Astrocyte (in vitro differentiated cells and primary cell): ENCODE measurements at regions not wholly inside any gene's neighbourhood (a gene's known extent, or its start where the extent isn't known, plus 50 kb on each side); places are given as distances from the start of the nearest gene placed in this dataset.
"Not testable (repeated sequence)": the region's sequence is repeated elsewhere in the genome, so short reads cannot be mapped to it uniquely, and the experiment has no call there.

Source experiments
- DNase-seq: peaks from one replicate; pipeline ENCODE4 v3.0.0-alpha.2; 2010; ENCODE audit warnings: low read depth
- FAIRE-seq: peaks from 2 replicates; lab custom pipeline; 2011; peaks lifted over from hg19 to GRCh38; lab: Jason Lieb, UNC
- H2AFZ ChIP-seq: 2 replicates; pipeline ENCODE4 v1.6.0; 2012; ENCODE audit warnings: low read depth, low read length, inconsistent platforms
- H3K27ac ChIP-seq: 2 replicates; pipeline ENCODE4 v1.5.1; 2011; ENCODE audit warnings: low read depth, low read length, inconsistent platforms
- H3K27me3 ChIP-seq: 2 replicates; pipeline ENCODE4 v1.6.0; 2011; ENCODE audit warnings: low read length, inconsistent platforms; ENCODE audit not compliant: insufficient read depth
- H3K36me3 ChIP-seq: 2 replicates; pipeline ENCODE4 v1.5.1; 2011; ENCODE audit warnings: low read length, inconsistent platforms; ENCODE audit not compliant: insufficient read depth
- H3K4me1 ChIP-seq: 2 replicates; pipeline ENCODE4 v1.5.1; 2011; ENCODE audit warnings: low read length, inconsistent platforms; ENCODE audit not compliant: insufficient read depth
- H3K4me2 ChIP-seq: 2 replicates; pipeline ENCODE4 v1.6.0; 2012; ENCODE audit warnings: low read length, inconsistent platforms
- H3K4me3 ChIP-seq: 2 replicates; pipeline ENCODE4 v1.5.1; 2011; ENCODE audit warnings: low read depth, mild to moderate bottlenecking, low read length, inconsistent platforms; ENCODE audit not compliant: insufficient read depth
- H3K79me2 ChIP-seq: 2 replicates; pipeline ENCODE4 v1.6.0; 2012; ENCODE audit warnings: mild to moderate bottlenecking, low read length, inconsistent platforms; ENCODE audit not compliant: insufficient read depth
- H3K9ac ChIP-seq: 2 replicates; pipeline ENCODE4 v1.6.0; 2012; ENCODE audit warnings: mild to moderate bottlenecking, low read length, inconsistent platforms
- H3K9me3 ChIP-seq: 2 replicates; pipeline ENCODE4 v1.5.1; 2012; ENCODE audit warnings: low read depth, mild to moderate bottlenecking, low read length, inconsistent platforms; ENCODE audit not compliant: insufficient read depth
- H4K20me1 ChIP-seq: 2 replicates; pipeline ENCODE4 v1.6.0; 2012; ENCODE audit warnings: low read length, inconsistent platforms; ENCODE audit not compliant: insufficient read depth
- H3K27ac Mint-ChIP-seq: one replicate; pipeline ENCODE4 v1.8.0; 2021; ENCODE audit warnings: mild to moderate bottlenecking, mixed read lengths; ENCODE audit not compliant: unreplicated experiment
- H3K27me3 Mint-ChIP-seq: one replicate; pipeline ENCODE4 v1.8.0; 2021; ENCODE audit warnings: low read depth, mixed read lengths; ENCODE audit not compliant: unreplicated experiment
- H3K36me3 Mint-ChIP-seq: one replicate; pipeline ENCODE4 v1.8.0; 2021; ENCODE audit warnings: low read depth, mixed read lengths; ENCODE audit not compliant: unreplicated experiment
- H3K4me1 Mint-ChIP-seq: one replicate; pipeline ENCODE4 v1.8.0; 2021; ENCODE audit warnings: low read depth, mixed read lengths; ENCODE audit not compliant: unreplicated experiment
- H3K4me3 Mint-ChIP-seq: one replicate; pipeline ENCODE4 v1.8.0; 2021; ENCODE audit warnings: mild to moderate bottlenecking, moderate library complexity, mixed read lengths; ENCODE audit not compliant: unreplicated experiment
- H3K9me3 Mint-ChIP-seq: one replicate; pipeline ENCODE4 v1.8.0; 2021; ENCODE audit warnings: mild to moderate bottlenecking, mixed read lengths; ENCODE audit not compliant: unreplicated experiment
- CTCF ChIP-seq: IDR thresholded peaks from 2 replicates; pipeline ENCODE4 v1.5.1; 2011; ENCODE audit warnings: low read depth, mild to moderate bottlenecking, inconsistent platforms, low read length, moderate library complexity; ENCODE audit not compliant: insufficient read depth
- EZH2 ChIP-seq: IDR thresholded peaks from 2 replicates; pipeline ENCODE4 v1.6.1; 2012; ENCODE audit warnings: mild to moderate bottlenecking, low read length, inconsistent platforms; ENCODE audit not compliant: insufficient read depth

- no peaks in the 10 kb centered on the region for H3K9me3 ChIP-seq
- H2AFZ ChIP-seq, result no peak overlapping the region
- H3K79me2 ChIP-seq, result no peaks in the 10 kb centered on the region
- DNase-seq (peak; percentile 70), FAIRE-seq (no peak)
- Mint-ChIP-seq H3K4me1 (no peaks in the 10 kb centered on the region), H3K36me3 (no peaks in the 10 kb centered on the region), H3K4me3 (no peak overlapping the region), H3K9me3 (no peaks in the 10 kb centered on the region), H3K27me3 (no peaks in the 10 kb centered on the region), H3K27ac (no peak overlapping the region)
- no peaks in the 10 kb centered on the region for H3K36me3 ChIP-seq
- no peaks in the 10 kb centered on the region for H3K27me3 ChIP-seq
- no peak overlapping the region for H3K27ac ChIP-seq
- H3K4me2 ChIP-seq, result peak overlapping the region; percentile 22
- H3K4me3 ChIP-seq, result no peak overlapping the region
- H3K4me1 ChIP-seq, result no peaks in the 10 kb centered on the region
- H4K20me1 ChIP-seq, result no peaks in the 10 kb centered on the region
- no peak for TF ChIP-seq EZH2
- no peak overlapping the region for H3K9ac ChIP-seq
These were observed 250.5 kb upstream of the NETO1 start for GRCh38 chr18:73118121-73118816.

- Histone ChIP-seq H3K4me1 (no peaks in the 10 kb centered on the region), H3K9ac (no peak overlapping the region), H4K20me1 (no peaks in the 10 kb centered on the region), H2AFZ (no peak overlapping the region), H3K4me2 (no peak overlapping the region), H3K4me3 (no peak overlapping the region), H3K36me3 (no peaks in the 10 kb centered on the region), H3K79me2 (no peaks in the 10 kb centered on the region), H3K27me3 (no peaks in the 10 kb centered on the region), H3K27ac (no peak overlapping the region), H3K9me3 (no peaks in the 10 kb centered on the region)
- FAIRE-seq (no peak), DNase-seq (no peak)
- Mint-ChIP-seq H3K4me1 (no peaks in the 10 kb centered on the region), H3K4me3 (no peak overlapping the region), H3K27me3 (peaks cover 3% of the 10 kb centered on the region), H3K36me3 (no peaks in the 10 kb centered on the region), H3K27ac (no peak overlapping the region), H3K9me3 (no peaks in the 10 kb centered on the region)
- TF ChIP-seq EZH2 (no peak), CTCF (no peak)
These were observed 242.5 kb upstream of the NETO1 start for GRCh38 chr18:73110307-73110706.

GRCh38 chr18:73101977-73102376 is 234.2 kb upstream of the NETO1 start:
- Mint-ChIP-seq H3K27me3 (no peaks in the 10 kb centered on the region), H3K4me3 (no peak overlapping the region), H3K9me3 (no peaks in the 10 kb centered on the region), H3K36me3 (no peaks in the 10 kb centered on the region), H3K4me1 (no peaks in the 10 kb centered on the region), H3K27ac (no peak overlapping the region)
- H3K27me3 ChIP-seq, result no peaks in the 10 kb centered on the region
- H3K4me1 ChIP-seq, result no peaks in the 10 kb centered on the region
- H4K20me1 ChIP-seq, result no peaks in the 10 kb centered on the region
- H3K27ac ChIP-seq, result peak overlapping the region; percentile 15
- H3K79me2 ChIP-seq, result no peaks in the 10 kb centered on the region
- H3K9me3 ChIP-seq, result no peaks in the 10 kb centered on the region
- no peaks in the 10 kb centered on the region for H3K36me3 ChIP-seq
- peak; percentile 12 for DNase-seq
- no peak overlapping the region for H3K9ac ChIP-seq
- FAIRE-seq, result no peak
- peak overlapping the region; percentile 38 for H2AFZ ChIP-seq
- no peak for TF ChIP-seq EZH2
- TF ChIP-seq CTCF, result no peak
- peak overlapping the region; percentile 18 for H3K4me3 ChIP-seq
- peak overlapping the region; percentile 43 for H3K4me2 ChIP-seq

GRCh38 chr18:73101491-73101890 is 233.7 kb upstream of the NETO1 start:
- not testable (repeated sequence) for H3K4me3 Mint-ChIP-seq, H3K27ac ChIP-seq, H3K9me3 ChIP-seq, H3K27me3 Mint-ChIP-seq, H3K4me1 Mint-ChIP-seq, FAIRE-seq, H3K27ac Mint-ChIP-seq, H3K9ac ChIP-seq, H3K4me3 ChIP-seq, H3K4me1 ChIP-seq, H3K4me2 ChIP-seq, H2AFZ ChIP-seq, H3K36me3 Mint-ChIP-seq, H3K9me3 Mint-ChIP-seq, H3K79me2 ChIP-seq, H3K27me3 ChIP-seq, H4K20me1 ChIP-seq, H3K36me3 ChIP-seq
- DNase-seq, result peak; percentile 77
